ENCODE measurements at regions not wholly inside any gene's neighbourhood (a gene's known extent, or its start where the extent isn't known, plus 50 kb on each side); places are given as distances from the start of the nearest gene placed in this dataset.

GRCh38 chr3:124318656-124319055 lies 326.7 kb upstream of the ROPN1 start:
- Histone ChIP-seq H3K9me3 (ENCODE audit: insufficient read depth, low read depth, low read length) (no peaks in the 10 kb centered on the region), H3K27ac (ENCODE audit: low read depth, low read length) (no peak overlapping the region), H3K4me3 (ENCODE audit: low read length) (no peak overlapping the region), H3K27me3 (ENCODE audit: insufficient read depth, low read length) (no peaks in the 10 kb centered on the region), H3K36me3 (ENCODE audit: insufficient read depth, low read length) (no peaks in the 10 kb centered on the region), H3K9ac (ENCODE audit: low read depth, low read length) (no peak overlapping the region), H3K4me1 (ENCODE audit: insufficient read depth, low read length) (no peaks in the 10 kb centered on the region)
- WGBS: 100% methylated on average over 1 of the region's 3 CpGs

GRCh38 chr3:124320976-124321375 lies 329.1 kb upstream of the ROPN1 start:
- Histone ChIP-seq H3K9me3 (ENCODE audit: insufficient read depth, low read depth, low read length) (no peaks in the 10 kb centered on the region), H3K36me3 (ENCODE audit: insufficient read depth, low read length) (no peaks in the 10 kb centered on the region), H3K4me1 (ENCODE audit: insufficient read depth, low read length) (no peaks in the 10 kb centered on the region), H3K27ac (ENCODE audit: low read depth, low read length) (no peak overlapping the region), H3K4me3 (ENCODE audit: low read length) (no peak overlapping the region), H3K9ac (ENCODE audit: low read depth, low read length) (no peak overlapping the region), H3K27me3 (ENCODE audit: insufficient read depth, low read length) (no peaks in the 10 kb centered on the region)

- Histone ChIP-seq H3K36me3 (ENCODE audit: insufficient read depth, low read length) (no peaks in the 10 kb centered on the region), H3K9me3 (ENCODE audit: insufficient read depth, low read depth, low read length) (no peaks in the 10 kb centered on the region), H3K9ac (ENCODE audit: low read depth, low read length) (no peak overlapping the region), H3K27ac (ENCODE audit: low read depth, low read length) (no peak overlapping the region), H3K27me3 (ENCODE audit: insufficient read depth, low read length) (no peaks in the 10 kb centered on the region), H3K4me1 (ENCODE audit: insufficient read depth, low read length) (no peaks in the 10 kb centered on the region), H3K4me3 (ENCODE audit: low read length) (no peak overlapping the region)
- 94% methylated on average over 3 of the region's 3 CpGs for WGBS
Observed at GRCh38 chr3:124322309-124322880, 330.5 kb upstream of the ROPN1 start.

GRCh38 chr3:124322966-124323365 lies 331.0 kb upstream of the ROPN1 start:
- no peak overlapping the region for H3K9ac ChIP-seq (ENCODE audit: low read depth, low read length)
- H3K27ac ChIP-seq (ENCODE audit: low read depth, low read length): no peak overlapping the region
- H3K4me3 ChIP-seq (ENCODE audit: low read length): no peak overlapping the region
- H3K27me3 ChIP-seq (ENCODE audit: insufficient read depth, low read length): no peaks in the 10 kb centered on the region
- no peaks in the 10 kb centered on the region for H3K4me1 ChIP-seq (ENCODE audit: insufficient read depth, low read length)
- 78% methylated on average over 4 of the region's 4 CpGs for WGBS
- no peaks in the 10 kb centered on the region for H3K36me3 ChIP-seq (ENCODE audit: insufficient read depth, low read length)
- H3K9me3 ChIP-seq (ENCODE audit: insufficient read depth, low read depth, low read length): no peaks in the 10 kb centered on the region

- no peaks in the 10 kb centered on the region for H3K9me3 ChIP-seq (ENCODE audit: insufficient read depth, low read depth, low read length)
- H3K36me3 ChIP-seq (ENCODE audit: insufficient read depth, low read length): no peaks in the 10 kb centered on the region
- H3K4me3 ChIP-seq (ENCODE audit: low read length): no peak overlapping the region
- H3K4me1 ChIP-seq (ENCODE audit: insufficient read depth, low read length): no peaks in the 10 kb centered on the region
- H3K27ac ChIP-seq (ENCODE audit: low read depth, low read length): no peak overlapping the region
- no peaks in the 10 kb centered on the region for H3K27me3 ChIP-seq (ENCODE audit: insufficient read depth, low read length)
- H3K9ac ChIP-seq (ENCODE audit: low read depth, low read length): no peak overlapping the region
- 94% methylated on average over 2 of the region's 2 CpGs for WGBS
Observed at GRCh38 chr3:124325248-124325647, 333.3 kb upstream of the ROPN1 start.

- H3K27me3 ChIP-seq (ENCODE audit: insufficient read depth, low read length): no peaks in the 10 kb centered on the region
- WGBS: 97% methylated on average over 2 of the region's 2 CpGs
Observed at GRCh38 chr3:124329723-124330122, 337.8 kb upstream of the ROPN1 start.

GRCh38 chr3:124333931-124334640 lies 342.2 kb upstream of the ROPN1 start:
- WGBS: 92% methylated on average over 14 of the region's 14 CpGs
- Histone ChIP-seq H3K4me1 (ENCODE audit: insufficient read depth, low read length) (no peaks in the 10 kb centered on the region), H3K9me3 (ENCODE audit: insufficient read depth, low read depth, low read length) (no peaks in the 10 kb centered on the region), H3K27ac (ENCODE audit: low read depth, low read length) (no peak overlapping the region), H3K4me3 (ENCODE audit: low read length) (no peak overlapping the region), H3K36me3 (ENCODE audit: insufficient read depth, low read length) (no peaks in the 10 kb centered on the region), H3K9ac (ENCODE audit: low read depth, low read length) (no peak overlapping the region), H3K27me3 (ENCODE audit: insufficient read depth, low read length) (no peaks in the 10 kb centered on the region)

More at GRCh38 chr3:124329723-124330122, 337.8 kb upstream of the ROPN1 start:
- no peak overlapping the region for H3K9ac ChIP-seq (ENCODE audit: low read depth, low read length)
- no peaks in the 10 kb centered on the region for H3K4me1 ChIP-seq (ENCODE audit: insufficient read depth, low read length)
- no peaks in the 10 kb centered on the region for H3K36me3 ChIP-seq (ENCODE audit: insufficient read depth, low read length)
- no peaks in the 10 kb centered on the region for H3K9me3 ChIP-seq (ENCODE audit: insufficient read depth, low read depth, low read length)
- no peak overlapping the region for H3K4me3 ChIP-seq (ENCODE audit: low read length)
- H3K27ac ChIP-seq (ENCODE audit: low read depth, low read length): no peak overlapping the region

GRCh38 chr3:124336067-124336656 lies 344.2 kb upstream of the ROPN1 start:
- Histone ChIP-seq H3K27me3 (ENCODE audit: insufficient read depth, low read length) (no peaks in the 10 kb centered on the region), H3K4me3 (ENCODE audit: low read length) (no peak overlapping the region), H3K36me3 (ENCODE audit: insufficient read depth, low read length) (no peaks in the 10 kb centered on the region), H3K4me1 (ENCODE audit: insufficient read depth, low read length) (peaks cover 3% of the 10 kb centered on the region; the same call in 1 of the 2 replicates), H3K27ac (ENCODE audit: low read depth, low read length) (no peak overlapping the region), H3K9me3 (ENCODE audit: insufficient read depth, low read depth, low read length) (no peaks in the 10 kb centered on the region), H3K9ac (ENCODE audit: low read depth, low read length) (no peak overlapping the region)
- WGBS: 90% methylated on average over 4 of the region's 4 CpGs

- no peaks in the 10 kb centered on the region for H3K36me3 ChIP-seq (ENCODE audit: insufficient read depth, low read length)
- no peaks in the 10 kb centered on the region for H3K27me3 ChIP-seq (ENCODE audit: insufficient read depth, low read length)
- WGBS: 93% methylated on average over 2 of the region's 2 CpGs
- H3K27ac ChIP-seq (ENCODE audit: low read depth, low read length): no peak overlapping the region
- H3K4me1 ChIP-seq (ENCODE audit: insufficient read depth, low read length): no peaks in the 10 kb centered on the region
- no peak overlapping the region for H3K4me3 ChIP-seq (ENCODE audit: low read length)
- no peaks in the 10 kb centered on the region for H3K9me3 ChIP-seq (ENCODE audit: insufficient read depth, low read depth, low read length)
- no peak overlapping the region for H3K9ac ChIP-seq (ENCODE audit: low read depth, low read length)
Observed at GRCh38 chr3:124345845-124346244, 353.9 kb upstream of the ROPN1 start.

GRCh38 chr3:124346487-124346886 lies 354.6 kb upstream of the ROPN1 start:
- WGBS: 93% methylated on average over 4 of the region's 4 CpGs
- no peak overlapping the region for H3K4me3 ChIP-seq (ENCODE audit: low read length)

GRCh38 chr3:124347418-124347817 lies 355.5 kb upstream of the ROPN1 start:
- WGBS: 88% methylated on average over 2 of the region's 2 CpGs
- Histone ChIP-seq H3K9me3 (ENCODE audit: insufficient read depth, low read depth, low read length) (no peaks in the 10 kb centered on the region), H3K36me3 (ENCODE audit: insufficient read depth, low read length) (no peaks in the 10 kb centered on the region), H3K4me1 (ENCODE audit: insufficient read depth, low read length) (peaks cover 2% of the 10 kb centered on the region; the same call in 1 of the 2 replicates), H3K27me3 (ENCODE audit: insufficient read depth, low read length) (no peaks in the 10 kb centered on the region), H3K27ac (ENCODE audit: low read depth, low read length) (no peak overlapping the region), H3K4me3 (ENCODE audit: low read length) (no peak overlapping the region), H3K9ac (ENCODE audit: low read depth, low read length) (no peak overlapping the region)

More at GRCh38 chr3:124346487-124346886, 354.6 kb upstream of the ROPN1 start:
- no peak overlapping the region for H3K27ac ChIP-seq (ENCODE audit: low read depth, low read length)
- H3K27me3 ChIP-seq (ENCODE audit: insufficient read depth, low read length): no peaks in the 10 kb centered on the region
- no peaks in the 10 kb centered on the region for H3K9me3 ChIP-seq (ENCODE audit: insufficient read depth, low read depth, low read length)
- H3K4me1 ChIP-seq (ENCODE audit: insufficient read depth, low read length): no peaks in the 10 kb centered on the region; the same call in 1 of the 2 replicates
- H3K9ac ChIP-seq (ENCODE audit: low read depth, low read length): no peak overlapping the region
- H3K36me3 ChIP-seq (ENCODE audit: insufficient read depth, low read length): no peaks in the 10 kb centered on the region
